Adrenal gland (tissue), 5 donors: ENCODE measurements at regions not wholly inside any gene's neighbourhood (a gene's known extent, or its start where the extent isn't known, plus 50 kb on each side); places are given as distances from the start of the nearest gene placed in this dataset.

Source experiments
- CTCF ChIP-seq, 6 experiments: fragments of 450-650 bp in 4 of 6; fragments of 200-600 bp in 2 of 6; sonication (generic) in 1 of 6; IDR thresholded peaks; 1 replicate in 5 of 6; 2 replicates in 1 of 6; pipeline versions ENCODE4 v1.5.1 to v1.8.0; 2016 to 2021; ENCODE audit warnings: antibody characterized with exemption in 6 of 6, mild to moderate bottlenecking in 2 of 6, moderate library complexity in 1 of 6
- POLR2A ChIP-seq, 2 donors: fragments of 450-650 bp; IDR thresholded peaks; one replicate each; pipeline ENCODE4 v1.6.1; 2017; ENCODE audit warnings: antibody characterized with exemption in 2 of 2, mild to moderate bottlenecking in 2 of 2, moderate library complexity in 1 of 2
- donor health status: DM: no; HTN: no; CAD: no.

- TF ChIP-seq CTCF (IDR thresholded peaks at IDR 0.05): no peak
- TF ChIP-seq POLR2A (IDR thresholded peaks at IDR 0.05): no peak
Observed at GRCh38 chr4:141463678-141464077, 172.7 kb upstream of the IL15 start.
